Ishikawa (cell line): ENCODE measurements at regions not wholly inside any gene's neighbourhood (a gene's known extent, or its start where the extent isn't known, plus 50 kb on each side); places are given as distances from the start of the nearest gene placed in this dataset.

Experiments
- CEBPB ChIP-seq: IDR thresholded peaks from 2 replicates; pipeline ENCODE4 v1.6.1; 2012
- MAX ChIP-seq: IDR thresholded peaks from 2 replicates; pipeline ENCODE4 v1.6.1; 2012
- RAD21 ChIP-seq: IDR thresholded peaks from 2 replicates; pipeline ENCODE4 v1.6.1; 2012; ENCODE audit warnings: low read depth
- USF1 ChIP-seq: IDR thresholded peaks from 2 replicates; pipeline ENCODE4 v1.6.1; 2012

GRCh38 chr21:16438761-16439160 is 709.0 kb downstream of the USP25 start:
- no peak for TF ChIP-seq USF1
- no peak for TF ChIP-seq MAX
- no peak for TF ChIP-seq RAD21
- TF ChIP-seq CEBPB: no peak
